ENCODE measurements at regions not wholly inside any gene's neighbourhood (a gene's known extent, or its start where the extent isn't known, plus 50 kb on each side); places are given as distances from the start of the nearest gene placed in this dataset.

DNA sequence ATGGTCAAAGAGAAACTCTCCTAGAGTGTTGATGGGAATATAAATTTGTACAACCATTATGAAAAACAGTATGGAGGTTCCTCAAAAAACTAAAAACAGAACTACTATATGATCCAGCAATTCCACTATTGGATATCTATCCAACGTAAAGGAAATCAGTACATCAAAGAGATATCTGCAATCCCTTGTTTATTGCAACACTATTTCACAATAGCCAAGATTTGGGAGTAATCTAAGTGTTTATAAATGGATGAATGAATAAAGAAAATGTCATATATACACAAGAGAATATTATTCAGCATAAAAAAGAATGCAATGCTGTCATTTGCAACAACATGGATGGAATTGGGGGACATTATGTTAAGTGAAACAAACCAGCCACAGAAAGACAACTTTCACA, 1118.1 kb upstream of the PRKX start:
- DNase-seq, result no peak

DNA sequence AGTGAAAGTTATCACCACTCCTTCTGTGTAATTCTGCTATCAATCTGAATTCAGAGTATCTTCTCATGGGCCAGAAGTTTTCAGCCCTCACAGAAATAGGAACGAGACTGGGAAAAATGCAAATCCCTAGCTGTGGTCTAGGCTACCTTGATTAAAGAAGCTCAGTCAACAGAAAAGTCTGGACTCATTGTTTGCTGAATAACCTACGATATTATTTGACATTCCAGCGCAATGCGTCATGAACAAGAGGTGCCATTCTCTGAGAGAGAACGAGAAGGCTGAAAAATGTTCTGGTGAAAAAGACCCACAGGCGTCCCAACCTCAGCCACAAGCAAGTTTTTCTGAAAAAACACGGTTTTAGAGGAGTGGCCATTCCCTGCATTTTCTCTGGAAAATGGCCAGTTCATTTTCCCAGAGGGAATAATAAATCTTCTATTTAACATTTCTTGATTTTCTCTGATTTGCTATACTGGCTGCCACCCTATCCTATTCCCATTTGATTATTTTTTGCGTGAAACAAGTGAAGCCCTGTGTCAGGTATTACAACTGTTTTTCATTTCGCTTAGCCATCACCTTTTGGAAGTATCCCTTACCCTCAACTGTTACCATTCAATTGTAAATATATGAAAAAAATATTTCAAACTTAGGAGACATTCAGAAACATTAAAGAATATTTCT, 1117.6 kb upstream of the PRKX start:
- DNase-seq, result no peak

DNA sequence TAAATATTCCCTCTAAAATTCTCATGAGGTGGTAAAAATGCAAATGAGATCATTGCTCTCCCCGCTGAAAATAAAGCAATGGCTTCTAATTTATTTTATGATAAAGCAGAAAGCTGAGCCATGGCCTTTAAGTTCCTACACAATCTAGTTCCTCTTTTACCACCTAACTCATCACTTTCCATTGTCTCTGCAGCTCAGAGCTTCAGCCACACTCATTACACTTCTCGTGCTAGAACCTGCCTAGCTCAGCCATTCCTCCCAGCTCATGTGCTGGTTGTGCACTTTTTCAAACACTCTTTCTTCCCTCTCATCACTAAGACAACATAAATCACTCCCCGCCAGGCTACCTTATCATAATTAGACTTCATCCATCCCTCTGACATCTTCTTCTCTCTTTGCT, 1112.1 kb upstream of the PRKX start:
- no peak for DNase-seq

DNA sequence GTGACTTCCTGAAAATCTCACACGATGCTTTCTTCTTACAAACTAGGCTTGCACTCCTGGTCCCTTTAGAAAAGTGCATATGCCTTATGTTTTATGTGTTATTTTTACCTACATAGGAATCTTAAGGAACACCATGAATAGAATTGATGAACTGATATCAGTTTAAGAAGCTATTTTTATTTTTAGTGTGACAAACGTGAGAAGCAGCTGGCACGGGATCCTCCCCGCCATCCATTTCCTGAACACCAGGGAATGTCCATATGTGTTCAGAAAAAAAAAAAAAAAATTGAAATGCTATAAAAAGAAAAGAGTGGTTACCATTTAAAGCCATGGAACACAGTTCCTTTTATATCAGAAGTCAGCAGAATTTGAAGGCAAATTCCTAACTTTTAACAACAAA, 1096.1 kb upstream of the PRKX start:
- no peak for DNase-seq

DNA sequence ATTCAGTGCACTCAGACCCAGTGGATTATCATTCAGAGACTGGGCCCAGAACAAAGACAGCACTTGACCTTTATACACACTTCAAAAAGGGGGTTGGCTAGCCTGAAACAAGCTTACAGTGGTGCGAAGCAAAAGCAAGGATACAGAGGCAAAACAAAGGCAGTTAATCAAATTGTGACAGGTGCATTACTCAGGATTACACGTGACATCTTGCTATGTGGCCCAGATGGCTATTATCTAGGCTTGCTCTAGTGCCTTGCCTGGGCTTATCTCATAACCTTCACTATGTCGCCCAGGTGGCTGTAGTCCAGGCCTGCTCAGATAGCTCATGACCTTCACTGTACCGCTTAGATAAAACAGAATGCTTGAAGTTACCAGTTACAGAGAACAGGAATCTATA, 1092.1 kb upstream of the PRKX start:
- DNase-seq, result no peak

DNA sequence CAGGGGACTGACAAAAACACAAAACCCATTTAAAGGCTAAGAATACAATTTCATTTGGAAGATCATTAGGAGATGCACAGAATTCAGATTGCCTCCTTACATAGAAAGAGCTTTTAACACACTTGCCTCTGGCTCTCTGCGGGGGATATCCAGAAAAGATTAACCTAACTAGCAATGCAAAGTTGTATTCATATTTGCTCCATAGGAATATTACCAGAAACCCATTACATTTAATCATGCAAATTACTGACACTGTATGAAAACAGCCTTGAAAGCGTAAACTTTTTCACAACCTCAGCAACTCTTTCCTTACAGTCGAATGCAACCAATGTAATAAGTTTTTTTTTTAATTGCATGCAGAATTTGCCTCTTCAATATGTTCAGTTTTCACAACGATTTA, 1087.3 kb upstream of the PRKX start:
- no peak for DNase-seq

DNA sequence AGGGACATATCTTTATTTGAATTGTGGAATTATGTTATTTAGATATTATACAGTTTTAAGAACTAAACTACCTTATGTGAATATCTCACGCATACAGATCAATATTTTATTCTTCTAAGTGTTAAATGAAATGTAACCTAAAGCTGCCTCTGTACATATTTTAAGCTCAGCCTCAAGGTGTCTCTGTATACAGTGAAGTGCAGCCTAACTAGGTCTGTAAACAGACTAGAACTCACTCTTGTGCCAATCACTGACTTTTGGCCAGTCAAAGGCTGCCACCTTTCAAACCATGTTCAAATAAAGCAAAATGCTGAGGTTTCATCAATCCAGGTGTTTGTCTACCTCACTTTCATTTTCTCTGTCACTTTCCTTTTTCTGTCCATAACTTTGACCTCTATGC, 1074.5 kb upstream of the PRKX start:
- no peak for DNase-seq

DNA sequence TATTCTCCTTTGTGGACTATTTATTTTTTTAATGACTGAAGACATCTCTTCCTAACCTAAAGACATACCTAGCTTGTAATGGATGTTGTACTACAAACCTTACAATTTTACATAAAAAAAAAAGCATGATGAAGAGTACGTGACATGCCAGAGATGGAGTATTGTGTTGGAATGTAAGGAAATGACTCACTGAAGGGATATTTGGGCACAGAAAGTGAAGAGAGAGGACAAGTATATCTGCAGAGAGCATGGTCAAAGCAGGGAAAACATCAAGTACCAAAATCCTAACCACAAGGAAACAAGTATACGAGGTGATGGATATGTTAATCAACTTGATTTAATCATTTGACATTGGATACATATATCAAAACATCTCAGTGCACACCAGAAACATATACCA, 1051.4 kb upstream of the PRKX start:
- no peak for DNase-seq

GRCh38 chrX:4762196-4762595, 1048.7 kb upstream of the PRKX start:
- no peak for DNase-seq

DNA sequence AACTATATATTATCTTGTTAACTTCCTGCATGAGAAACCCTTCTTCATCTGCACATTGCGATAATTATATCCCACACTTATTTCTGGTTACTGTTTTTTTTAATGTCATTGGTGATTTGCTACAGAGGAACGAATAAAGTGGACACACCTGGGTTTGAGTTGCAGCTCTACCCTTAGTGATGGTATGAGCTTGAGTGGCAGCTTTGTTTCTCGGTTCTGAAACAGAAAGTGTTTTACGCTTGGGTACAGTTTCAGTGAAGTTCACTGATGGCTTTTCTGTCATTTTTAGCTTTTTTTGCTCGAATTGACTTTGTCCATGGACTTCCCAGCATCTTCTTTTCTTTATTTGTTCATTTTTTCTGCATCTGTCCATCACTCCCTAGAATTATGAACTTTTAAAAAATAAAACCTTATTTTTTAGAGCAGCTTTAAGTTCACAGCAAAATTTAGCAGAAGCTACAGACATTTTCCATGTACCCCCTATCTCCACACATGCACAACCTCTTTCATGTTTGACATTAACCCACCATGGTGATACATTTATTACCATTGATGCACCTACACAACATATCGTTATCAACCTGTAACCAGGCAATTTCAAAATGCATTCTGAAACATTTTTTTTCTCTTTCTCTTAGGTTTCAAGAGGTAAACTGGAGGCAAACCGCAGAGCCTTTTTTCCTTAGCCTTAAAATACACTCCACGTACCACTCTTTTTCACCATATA, 1041.6 kb upstream of the PRKX start:
- no peak for DNase-seq

GRCh38 chrX:4741024-4741423, 1027.6 kb upstream of the PRKX start:
- DNase-seq, result no peak

DNA sequence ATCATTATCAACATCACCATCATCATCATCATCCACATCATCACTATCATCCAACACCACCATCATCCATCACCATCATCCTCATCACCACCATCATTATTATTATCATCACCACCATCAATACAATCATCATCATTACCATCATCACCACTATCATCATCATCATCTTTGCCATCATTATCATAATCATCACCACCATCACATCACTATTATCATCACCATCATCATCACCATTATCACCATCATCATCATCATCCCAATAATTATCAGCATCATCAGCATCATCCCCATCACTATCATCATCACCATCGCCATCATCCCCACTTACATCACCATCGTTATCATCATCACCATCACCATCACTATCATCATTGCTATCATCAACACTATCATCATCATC, 1021.9 kb upstream of the PRKX start:
- DNase-seq, result no peak

GRCh38 chrX:4710618-4711433, 997.4 kb upstream of the PRKX start:
- DNase-seq, result peak; percentile 6

- no peak for DNase-seq
Measured at GRCh38 chrX:4708970-4709760, 995.7 kb upstream of the PRKX start.

DNA sequence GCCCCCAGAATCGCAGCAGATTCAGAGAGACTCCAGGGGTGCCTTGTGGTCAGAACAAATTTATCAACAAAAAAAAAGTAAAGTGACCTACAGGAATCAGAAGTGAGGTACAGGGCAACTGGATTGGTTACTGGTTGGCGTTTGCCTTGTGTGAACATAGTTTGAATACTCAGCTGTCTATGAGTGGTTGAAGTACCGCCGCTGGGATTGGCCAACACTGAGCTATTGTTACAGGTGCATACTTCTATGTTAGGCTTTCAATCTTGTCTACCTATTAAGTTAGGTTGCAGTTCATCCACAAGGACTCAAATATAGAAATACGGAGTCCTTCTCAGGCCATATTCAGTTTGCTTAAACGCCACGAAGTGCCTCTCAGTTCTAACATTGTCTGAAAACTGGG, 993.5 kb upstream of the PRKX start:
- DNase-seq, result no peak

- DNase-seq, result no peak
Measured at GRCh38 chrX:4690521-4690920, 977.1 kb upstream of the PRKX start.

DNA sequence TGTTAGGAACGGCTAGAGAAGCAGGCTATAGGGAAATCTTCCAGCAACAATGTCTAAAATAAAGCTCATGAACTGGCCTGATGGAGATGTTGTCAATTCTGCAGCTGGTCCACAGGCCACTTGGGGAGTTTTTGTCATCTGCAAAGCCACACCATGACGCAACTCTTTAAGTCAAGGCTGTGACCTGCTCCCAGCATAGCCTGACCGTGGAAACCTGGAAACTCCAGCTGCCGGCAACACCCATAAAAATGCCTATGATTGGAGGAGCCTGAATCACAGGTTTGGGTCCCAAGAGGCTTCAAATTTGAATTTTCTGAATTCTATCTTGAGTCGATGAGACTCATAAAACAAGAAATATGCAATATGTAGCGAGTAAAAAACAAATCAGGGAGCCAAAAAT, 969.2 kb upstream of the PRKX start:
- no peak for DNase-seq

GRCh38 chrX:4675686-4676300, 962.3 kb upstream of the PRKX start:
- DNase-seq, result no peak

GRCh38 chrX:4674028-4674782, 960.8 kb upstream of the PRKX start:
- DNase-seq, result no peak

- no peak for DNase-seq
Measured at GRCh38 chrX:4671344-4671743, 957.9 kb upstream of the PRKX start.

DNA sequence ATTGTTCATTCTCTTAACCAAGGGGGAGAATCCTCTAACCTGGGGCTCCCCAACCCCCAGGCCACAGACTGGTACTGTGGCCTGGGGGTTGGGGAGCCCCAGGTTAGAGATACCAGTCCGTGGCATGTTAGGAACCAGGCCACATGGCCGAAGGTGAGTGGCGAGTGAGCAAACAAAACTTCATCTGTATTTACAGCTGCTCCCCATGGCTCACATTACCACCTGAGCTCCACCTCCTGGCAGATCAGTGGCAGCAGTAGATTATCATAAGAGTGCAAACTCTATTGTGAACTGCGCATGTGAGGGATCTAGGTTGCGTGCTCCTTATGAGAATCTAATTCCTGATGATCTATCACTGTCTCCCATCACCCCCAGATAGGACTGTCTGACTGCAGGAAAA, 957.2 kb upstream of the PRKX start:
- DNase-seq, result no peak
